GM18499 (cell line): ENCODE measurements at regions not wholly inside any gene's neighbourhood (a gene's known extent, or its start where the extent isn't known, plus 50 kb on each side); places are given as distances from the start of the nearest gene placed in this dataset.
"Not testable (repeated sequence)": the region's sequence is repeated elsewhere in the genome, so short reads cannot be mapped to it uniquely, and the experiment has no call there.

Experiments used
- ATAC-seq: cut with Tn5 transposase; IDR thresholded peaks from one replicate; pipeline ENCODE4 v1.9.1; 2021; ENCODE audit warnings: moderate number of reproducible peaks; ENCODE audit not compliant: insufficient read depth, unreplicated experiment

DNA sequence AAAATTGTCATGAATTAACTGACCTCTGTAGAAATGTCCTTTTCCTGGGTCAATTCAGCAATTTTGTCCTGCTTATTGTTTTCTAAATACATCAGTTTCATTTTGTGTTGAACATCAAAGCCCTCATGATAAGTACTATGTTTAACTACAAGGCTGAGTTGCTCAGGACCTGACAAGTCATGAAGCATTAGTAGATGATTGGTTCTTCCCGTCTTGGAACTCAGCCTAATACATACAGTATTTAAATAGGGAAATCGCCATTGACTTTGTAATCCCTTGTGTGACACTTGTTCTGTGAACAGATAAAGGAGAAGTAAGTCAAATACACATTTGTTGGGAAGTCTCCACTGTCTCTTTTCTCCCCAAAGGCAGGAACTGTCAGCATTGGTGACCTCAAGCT is 109.6 kb upstream of the POMZP3 start:
- not testable (repeated sequence) for ATAC-seq

GRCh38 chr7:76736091-76736490 is 109.0 kb upstream of the POMZP3 start:
- not testable (repeated sequence) for ATAC-seq

GRCh38 chr7:76735668-76736067 is 108.6 kb upstream of the POMZP3 start:
- peak; percentile 90 for ATAC-seq

GRCh38 chr7:76728571-76728974 is 101.5 kb upstream of the POMZP3 start:
- ATAC-seq, result not testable (repeated sequence)

DNA sequence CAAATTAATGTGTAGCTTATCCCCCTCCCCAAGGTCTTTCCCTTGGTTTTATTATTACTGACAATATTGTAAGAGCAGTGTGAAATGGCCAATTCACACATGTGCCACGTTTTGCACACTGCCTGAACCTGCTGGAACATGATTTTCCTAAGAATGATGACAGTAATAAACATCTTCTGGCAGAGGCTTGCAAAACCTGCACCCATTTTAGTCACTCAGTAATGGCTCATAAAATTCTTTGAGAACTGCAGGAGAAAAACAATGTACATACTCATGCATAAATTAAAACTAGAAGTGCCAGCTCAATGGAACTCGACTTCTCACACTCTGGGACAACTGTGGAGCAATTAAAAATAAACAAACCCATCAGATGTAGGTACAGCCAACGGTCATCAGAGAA is 96.8 kb upstream of the POMZP3 start:
- not testable (repeated sequence) for ATAC-seq

- not testable (repeated sequence) for ATAC-seq
These were observed 89.5 kb upstream of the POMZP3 start for GRCh38 chr7:76716551-76716950.

GRCh38 chr7:76712926-76713325 is 85.8 kb upstream of the POMZP3 start:
- ATAC-seq, result not testable (repeated sequence)

DNA sequence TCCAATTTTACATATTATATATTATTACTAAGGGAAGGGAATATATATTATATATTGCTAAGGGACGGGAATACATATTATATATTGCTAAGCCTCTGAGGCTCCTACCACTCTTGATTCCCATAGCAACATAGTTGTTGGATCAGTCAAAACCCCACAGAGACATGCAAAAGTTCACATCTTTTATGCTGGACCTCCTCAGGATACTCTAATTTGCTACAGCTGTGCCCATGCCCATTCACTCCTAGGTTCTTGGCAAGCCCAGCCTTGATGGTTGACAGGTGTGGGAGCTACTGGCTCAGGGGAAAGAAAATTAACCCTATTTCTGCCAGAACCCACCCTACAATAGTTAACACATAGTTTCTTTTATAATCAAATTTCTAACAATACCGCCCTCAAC is 84.6 kb upstream of the POMZP3 start:
- not testable (repeated sequence) for ATAC-seq

DNA sequence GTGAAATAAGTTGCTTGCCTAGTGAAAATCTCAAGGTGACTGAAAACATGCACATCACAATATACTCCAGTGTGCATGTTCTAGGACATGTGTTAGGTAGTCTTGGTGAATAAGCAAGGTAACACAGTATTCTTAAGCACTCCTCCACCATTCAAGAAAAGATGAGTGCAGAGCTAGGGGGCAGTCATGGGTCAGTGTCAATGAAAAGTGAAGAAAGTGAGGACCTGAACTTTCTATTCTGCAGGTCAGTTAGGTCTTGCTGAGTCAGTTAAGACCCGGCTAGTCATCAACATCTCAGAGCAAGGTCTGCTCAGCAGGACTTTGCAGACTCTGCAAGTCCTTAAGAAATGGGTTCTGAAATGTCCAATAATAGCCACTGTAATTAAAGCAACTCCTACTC is 82.6 kb upstream of the POMZP3 start:
- ATAC-seq, result not testable (repeated sequence)

DNA sequence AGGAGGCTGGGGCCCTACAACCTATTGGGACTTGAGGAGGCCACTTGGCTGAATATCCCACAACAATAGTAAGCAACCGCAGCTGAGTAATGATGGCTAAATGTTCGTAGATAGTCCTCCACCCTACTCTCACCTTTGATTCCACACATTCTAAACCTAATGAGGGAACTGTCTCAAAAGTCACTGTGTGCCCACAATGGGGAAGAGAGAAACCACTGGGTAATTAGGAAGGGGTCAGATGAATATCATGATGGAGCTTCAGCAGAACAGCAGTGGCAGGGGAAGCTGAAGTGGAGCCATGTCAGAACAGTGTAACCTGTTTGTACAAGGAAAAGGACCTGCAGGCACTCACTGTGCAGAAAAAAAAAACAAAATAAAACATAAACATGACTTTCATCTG is 81.4 kb upstream of the POMZP3 start:
- ATAC-seq, result not testable (repeated sequence)

- ATAC-seq, result not testable (repeated sequence)
These were observed 76.7 kb upstream of the POMZP3 start for GRCh38 chr7:76703815-76704214.

GRCh38 chr7:76686277-76686676 is 59.2 kb upstream of the POMZP3 start:
- ATAC-seq, result not testable (repeated sequence)

GRCh38 chr7:76684737-76685136 is 57.7 kb upstream of the POMZP3 start:
- not testable (repeated sequence) for ATAC-seq

DNA sequence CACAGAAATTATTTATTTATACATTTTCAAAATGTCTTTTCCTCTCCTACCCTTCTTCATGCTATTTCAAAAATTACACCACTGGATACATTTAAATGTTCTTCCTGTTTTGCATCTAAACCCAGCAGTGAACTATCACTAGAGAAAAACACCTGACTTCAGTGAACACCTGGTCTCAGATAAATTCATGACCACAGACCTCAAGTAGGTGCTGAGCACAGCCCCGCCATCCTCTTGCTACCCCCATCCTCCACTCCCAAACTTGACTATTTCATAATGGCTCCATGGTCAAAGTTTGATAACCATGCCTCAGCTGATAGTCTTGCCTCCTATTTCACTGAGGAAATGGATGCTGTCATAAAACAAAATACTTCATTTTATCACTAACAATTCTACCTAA is 56.6 kb upstream of the POMZP3 start:
- not testable (repeated sequence) for ATAC-seq

GRCh38 chr7:76681810-76682209 is 54.7 kb upstream of the POMZP3 start:
- not testable (repeated sequence) for ATAC-seq

DNA sequence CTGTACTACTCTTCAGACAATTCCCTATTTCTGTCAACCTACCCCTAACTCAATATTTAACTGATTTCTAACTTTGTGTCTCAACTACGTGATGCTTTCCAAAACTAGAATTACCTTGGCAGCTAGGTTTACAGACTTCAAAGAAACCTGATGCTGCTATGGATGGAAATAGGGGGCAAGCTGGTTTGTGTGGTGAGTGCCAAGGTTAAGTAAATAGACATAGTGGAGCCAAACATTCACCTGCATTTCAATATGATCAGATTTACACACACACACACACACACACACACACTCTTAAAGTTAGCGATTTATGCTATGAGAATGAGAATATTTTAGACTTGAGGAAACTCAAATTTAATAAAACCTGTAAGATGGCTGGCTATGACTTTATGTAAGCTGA is 52.1 kb upstream of the POMZP3 start:
- not testable (repeated sequence) for ATAC-seq

DNA sequence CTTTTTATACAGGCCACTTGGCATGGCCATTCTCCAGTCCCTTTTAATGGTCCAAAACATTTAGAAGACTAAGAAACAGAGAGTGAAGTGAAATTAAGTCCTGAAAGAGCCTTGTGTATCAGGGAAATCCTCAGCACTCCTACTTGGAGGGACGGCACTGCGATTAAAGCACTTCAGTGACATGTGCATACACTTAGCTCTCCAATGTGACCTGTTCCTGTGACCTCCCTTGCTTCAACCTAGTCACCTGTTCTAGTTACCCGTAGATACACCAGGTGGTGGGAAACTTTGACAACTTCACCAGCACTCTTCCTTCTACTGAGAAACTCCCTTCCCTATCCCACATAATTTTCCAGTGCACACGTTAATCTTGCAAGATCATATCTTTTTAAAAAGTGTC is 51.4 kb upstream of the POMZP3 start:
- not testable (repeated sequence) for ATAC-seq

- not testable (repeated sequence) for ATAC-seq
These were observed 49.8 kb upstream of the POMZP3 start for GRCh38 chr7:76676890-76677289.
